Neutrophil (primary cell): ENCODE measurements at regions not wholly inside any gene's neighbourhood (a gene's known extent, or its start where the extent isn't known, plus 50 kb on each side); places are given as distances from the start of the nearest gene placed in this dataset.

ENCODE experiments used
- H3K27ac ChIP-seq: fragments of 200-600 bp; sonication (generic); 2 replicates; pipeline ENCODE4 v1.5.1; 2016; ENCODE audit warnings: mild to moderate bottlenecking, moderate library complexity
- H3K27me3 ChIP-seq: fragments of 200-600 bp; sonication (generic); 2 replicates; pipeline ENCODE4 v1.6.0; 2016; ENCODE audit warnings: mild to moderate bottlenecking
- H3K36me3 ChIP-seq: fragments of 200-600 bp; sonication (generic); 2 replicates; pipeline ENCODE4 v1.5.1; 2017
- H3K4me1 ChIP-seq, 2 experiments: fragments of 200-600 bp in 1 of 2; sonication (generic) in 1 of 2; 1 replicate in 1 of 2; 2 replicates in 1 of 2; pipeline versions ENCODE4 v1.5.1 to v1.6.1; 2013 to 2016; ENCODE audit warnings: low read depth in 1 of 2, low read length in 1 of 2, mild to moderate bottlenecking in 1 of 2, moderate library complexity in 1 of 2; ENCODE audit not compliant: control insufficient read depth in 1 of 2, insufficient read depth in 1 of 2
- H3K4me3 ChIP-seq, 2 experiments: fragments of 200-600 bp in 1 of 2; sonication (generic) in 1 of 2; 1 replicate in 1 of 2; 2 replicates in 1 of 2; pipeline ENCODE4 v1.5.1; 2013 to 2016; ENCODE audit warnings: low read depth in 1 of 2, low read length in 1 of 2, mild to moderate bottlenecking in 1 of 2, moderate library complexity in 1 of 2
- H3K9me3 ChIP-seq: fragments of 200-600 bp; sonication (generic); 2 replicates; pipeline ENCODE4 v1.5.1; 2016
- CTCF ChIP-seq: fragments of 200-600 bp; sonication (generic); IDR thresholded peaks from 2 replicates; pipeline ENCODE4 v1.5.1; 2016; ENCODE audit warnings: antibody characterized with exemption

GRCh38 chr3:35498506-35499210 lies 140.7 kb upstream of the ARPP21 start:
- no peaks in the 10 kb centered on the region for H3K9me3 ChIP-seq
- H3K27ac ChIP-seq = no peak overlapping the region
- no peaks in the 10 kb centered on the region for H3K36me3 ChIP-seq
- H3K27me3 ChIP-seq = no peaks in the 10 kb centered on the region
- H3K4me3 ChIP-seq = no peak overlapping the region
- H3K4me1 ChIP-seq = no peaks in the 10 kb centered on the region
- TF ChIP-seq CTCF = no peak

DNA sequence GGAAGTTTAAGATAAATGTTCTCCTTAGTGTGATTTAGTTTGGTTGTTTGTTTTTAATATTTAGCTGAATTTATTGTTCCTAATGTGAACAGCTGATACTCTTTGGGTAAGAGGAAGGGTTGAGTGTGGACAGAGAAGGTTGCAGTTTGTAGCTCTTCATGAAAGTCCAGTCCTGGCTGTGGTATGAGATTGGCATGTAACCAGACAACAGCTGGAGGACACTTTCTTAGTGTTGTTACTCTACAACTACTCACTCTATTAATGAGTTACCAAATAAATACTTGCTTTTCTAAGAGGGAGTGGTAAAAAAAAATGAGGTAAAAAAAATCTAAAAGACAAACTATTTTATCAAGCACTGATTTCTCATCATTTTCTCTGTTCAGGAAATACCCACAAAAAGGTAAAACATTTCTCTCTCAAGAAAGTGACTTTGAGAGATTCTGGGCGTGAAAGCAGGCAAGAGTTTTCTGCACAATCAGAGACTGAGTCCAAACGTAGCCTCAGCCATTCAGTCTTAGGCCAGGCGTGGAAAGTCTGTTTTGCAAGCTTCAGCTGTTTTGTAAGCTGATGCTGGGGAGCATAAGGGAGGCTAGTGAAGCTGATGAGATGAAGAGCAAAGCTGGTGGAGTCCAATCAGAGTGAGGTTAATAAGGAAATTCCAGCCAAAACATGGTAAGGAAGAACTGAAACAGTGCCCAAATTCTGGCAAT lies 138.5 kb upstream of the ARPP21 start:
- Histone ChIP-seq H3K9me3 (no peaks in the 10 kb centered on the region), H3K27me3 (no peaks in the 10 kb centered on the region), H3K27ac (no peak overlapping the region), H3K4me1 (no peaks in the 10 kb centered on the region), H3K36me3 (no peaks in the 10 kb centered on the region), H3K4me3 (no peak overlapping the region)
- no peak for TF ChIP-seq CTCF

DNA sequence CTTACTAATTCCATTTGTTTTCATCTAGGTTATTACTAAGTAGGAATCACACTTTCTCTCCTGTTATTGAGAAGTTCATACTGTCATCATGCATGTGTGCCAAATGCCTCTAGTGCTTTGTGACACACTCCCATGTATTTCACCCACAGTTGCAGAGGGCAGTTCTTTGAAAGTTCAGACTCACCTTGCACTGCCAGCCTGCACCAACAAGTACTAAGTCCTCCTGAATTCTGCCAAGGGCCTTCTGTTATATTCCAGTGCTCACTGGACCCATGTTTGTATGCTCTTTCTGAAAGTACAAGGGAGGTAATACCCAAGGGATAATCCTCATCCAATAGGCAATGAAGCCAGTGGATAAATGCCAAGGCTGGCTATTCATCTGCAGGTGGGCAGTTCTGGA lies 136.6 kb upstream of the ARPP21 start:
- Histone ChIP-seq H3K4me3 (no peak overlapping the region), H3K36me3 (no peaks in the 10 kb centered on the region), H3K27ac (no peak overlapping the region), H3K4me1 (no peaks in the 10 kb centered on the region), H3K27me3 (no peaks in the 10 kb centered on the region), H3K9me3 (no peaks in the 10 kb centered on the region)
- no peak for TF ChIP-seq CTCF

- no peaks in the 10 kb centered on the region for H3K9me3 ChIP-seq
- no peaks in the 10 kb centered on the region for H3K36me3 ChIP-seq
- H3K4me1 ChIP-seq = no peaks in the 10 kb centered on the region
- no peak overlapping the region for H3K27ac ChIP-seq
- H3K4me3 ChIP-seq = no peak overlapping the region
- no peak for TF ChIP-seq CTCF
- no peaks in the 10 kb centered on the region for H3K27me3 ChIP-seq
Measured at GRCh38 chr3:35505181-35505580, 134.1 kb upstream of the ARPP21 start.

- Histone ChIP-seq H3K4me1 (no peaks in the 10 kb centered on the region), H3K4me3 (no peak overlapping the region), H3K36me3 (no peaks in the 10 kb centered on the region), H3K27me3 (no peaks in the 10 kb centered on the region), H3K9me3 (no peaks in the 10 kb centered on the region), H3K27ac (no peak overlapping the region)
- TF ChIP-seq CTCF = no peak
Measured at GRCh38 chr3:35505772-35506171, 133.6 kb upstream of the ARPP21 start.
